ENCODE measurements at regions not wholly inside any gene's neighbourhood (a gene's known extent, or its start where the extent isn't known, plus 50 kb on each side); places are given as distances from the start of the nearest gene placed in this dataset.

DNA sequence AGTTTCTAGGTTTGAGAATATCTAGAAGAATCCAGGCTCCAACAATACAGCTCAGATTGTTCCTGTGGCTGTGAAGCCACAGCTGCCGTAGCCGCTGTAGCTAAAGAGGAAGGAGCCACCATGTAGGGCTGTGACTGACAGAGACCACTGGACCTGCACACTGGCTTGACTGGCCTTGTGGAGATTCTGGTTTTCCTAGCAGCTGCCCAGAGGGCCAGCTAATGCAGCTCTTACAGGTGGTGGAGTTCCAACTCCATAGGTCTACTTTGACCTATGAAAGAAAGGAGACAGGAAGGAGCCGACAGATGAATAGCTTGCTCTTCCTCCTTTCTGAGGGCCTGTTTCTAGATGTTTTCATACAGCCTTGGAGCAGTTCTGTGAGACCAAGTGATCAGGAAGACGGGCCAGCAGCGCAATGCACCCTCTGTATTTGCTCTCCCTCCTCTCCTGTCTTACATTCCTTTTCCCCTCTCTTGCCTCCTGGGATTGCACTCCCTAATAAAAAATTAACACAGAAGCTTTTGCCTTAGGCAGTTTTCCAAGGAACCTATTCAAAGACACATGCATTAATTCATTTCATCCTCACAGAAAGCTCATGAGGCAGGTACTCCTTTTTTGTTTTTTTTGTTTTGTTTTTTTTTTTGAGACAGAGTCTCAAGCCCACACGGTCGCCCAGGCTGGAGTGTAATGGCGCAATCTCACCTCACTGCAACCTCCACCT is 51.8 kb upstream of the MYB start:
- H3K36me3 Mint-ChIP-seq (ENCODE audit: low read depth) = peaks cover 20% of the 10 kb centered on the region
- peaks cover 70% of the 10 kb centered on the region for H3K4me1 Mint-ChIP-seq (ENCODE audit: low read depth)
- intact Hi-C loops (cut with micrococcal nuclease) = loop anchor here (2.0 kb wide), 1 partner anchor 840 kb away; no protein-coding TSS in a partner anchor
- peak overlapping the region; percentile 66 for H3K4me3 Mint-ChIP-seq
- H3K27me3 Mint-ChIP-seq (ENCODE audit: insufficient read depth) = no peaks in the 10 kb centered on the region
- H3K9me3 Mint-ChIP-seq = peaks cover 15% of the 10 kb centered on the region
- peak overlapping the region; percentile 97 for H3K27ac Mint-ChIP-seq
- DNase-seq (ENCODE audit: low spot score) = peak; percentile 18

DNA sequence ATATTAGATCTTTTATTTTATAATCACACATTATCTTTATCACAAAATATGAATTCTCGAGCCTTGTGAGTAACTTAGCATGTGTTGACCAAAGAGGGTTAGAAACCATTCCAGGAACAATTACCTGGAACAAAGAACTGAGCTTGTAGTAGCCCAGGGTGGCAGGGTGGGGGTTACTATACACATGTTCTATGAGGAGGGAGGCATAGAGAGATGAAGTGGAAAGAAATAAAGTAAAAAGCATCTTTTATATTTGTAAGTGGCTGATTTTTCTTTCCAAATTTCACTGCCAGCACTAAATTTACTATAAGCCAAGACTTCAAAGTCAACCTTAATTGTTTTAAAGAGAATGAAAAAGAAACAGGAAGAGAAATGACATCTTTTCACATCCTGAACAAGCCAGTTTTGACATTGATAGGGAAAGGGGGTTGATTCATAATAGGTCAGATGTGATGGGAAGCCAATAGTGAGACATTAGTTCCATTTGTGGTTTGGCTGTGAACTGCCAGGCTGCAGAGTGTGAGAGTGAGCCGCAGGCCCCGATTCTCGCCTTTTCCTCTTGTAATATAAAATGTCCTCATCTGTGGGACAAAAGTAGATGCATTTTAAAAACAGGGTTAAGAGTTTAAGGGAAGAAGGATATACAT is 52.7 kb upstream of the MYB start:
- H3K4me1 Mint-ChIP-seq (ENCODE audit: low read depth) = peaks cover 63% of the 10 kb centered on the region
- peaks cover 19% of the 10 kb centered on the region for H3K36me3 Mint-ChIP-seq (ENCODE audit: low read depth)
- intact Hi-C loops (cut with micrococcal nuclease) = loop anchor here (1.0 to 2.0 kb wide), 10 partner anchors 14 to 840 kb away; partner anchors contain the start of gene HBS1L
- DNase-seq (ENCODE audit: low spot score) = peak; percentile 53
- peak overlapping the region; percentile 66 for H3K4me3 Mint-ChIP-seq
- H3K9me3 Mint-ChIP-seq = peaks cover 18% of the 10 kb centered on the region
- peak overlapping the region; percentile 97 for H3K27ac Mint-ChIP-seq
- no peaks in the 10 kb centered on the region for H3K27me3 Mint-ChIP-seq (ENCODE audit: insufficient read depth)

DNA sequence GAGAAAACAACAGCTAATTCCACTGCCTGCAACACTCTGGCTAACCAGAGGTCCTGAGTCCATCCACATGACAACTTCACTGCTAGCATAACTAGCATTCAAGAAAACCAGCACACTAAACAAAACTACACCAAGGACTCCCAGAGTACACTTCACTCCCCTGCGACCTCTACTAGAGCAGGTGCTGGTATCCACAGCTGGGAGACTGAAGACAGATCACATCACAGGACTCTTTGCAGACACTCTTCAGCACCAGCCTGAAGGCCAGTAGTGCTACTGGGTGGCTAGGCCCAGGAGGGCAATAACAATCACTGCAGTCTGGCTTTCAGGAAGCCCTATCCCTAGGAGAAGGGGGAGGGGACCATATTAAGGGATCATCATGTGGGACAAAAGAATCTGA is 54.4 kb upstream of the MYB start:
- Mint-ChIP-seq H3K9me3 (peaks cover 18% of the 10 kb centered on the region), H3K4me3 (no peak overlapping the region), H3K4me1 (ENCODE audit: low read depth) (peaks cover 53% of the 10 kb centered on the region), H3K27me3 (ENCODE audit: insufficient read depth) (no peaks in the 10 kb centered on the region), H3K27ac (peak overlapping the region; percentile 61), H3K36me3 (ENCODE audit: low read depth) (peaks cover 19% of the 10 kb centered on the region)
- no peak for DNase-seq (ENCODE audit: low spot score)
- intact Hi-C loops (cut with micrococcal nuclease) = no loop called here

DNA sequence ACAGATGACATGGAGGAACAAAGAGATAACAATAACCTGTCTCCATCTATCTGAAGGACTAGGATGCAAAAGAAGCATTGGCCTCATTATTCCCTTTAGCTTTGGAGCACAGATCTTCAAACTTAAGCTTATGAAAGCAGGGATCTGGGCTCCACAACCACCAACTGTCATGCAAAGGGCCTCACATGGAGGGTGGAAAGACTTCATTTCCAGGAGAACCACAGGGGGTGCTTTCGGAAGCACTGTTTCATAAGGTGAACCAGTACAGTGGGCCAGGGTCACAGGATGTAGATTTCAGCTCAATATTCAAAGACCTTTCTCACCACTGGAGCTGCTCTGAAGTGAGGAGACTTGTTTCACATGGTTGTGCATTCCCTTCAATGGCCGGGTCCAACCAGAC is 55.1 kb upstream of the MYB start:
- Mint-ChIP-seq H3K27me3 (ENCODE audit: insufficient read depth) (no peaks in the 10 kb centered on the region), H3K27ac (peak overlapping the region; percentile 30), H3K36me3 (ENCODE audit: low read depth) (peaks cover 19% of the 10 kb centered on the region), H3K9me3 (peaks cover 18% of the 10 kb centered on the region), H3K4me3 (no peak overlapping the region), H3K4me1 (ENCODE audit: low read depth) (peaks cover 60% of the 10 kb centered on the region)
- no peak for DNase-seq (ENCODE audit: low spot score)
- intact Hi-C loops (cut with micrococcal nuclease) = no loop called here

DNA sequence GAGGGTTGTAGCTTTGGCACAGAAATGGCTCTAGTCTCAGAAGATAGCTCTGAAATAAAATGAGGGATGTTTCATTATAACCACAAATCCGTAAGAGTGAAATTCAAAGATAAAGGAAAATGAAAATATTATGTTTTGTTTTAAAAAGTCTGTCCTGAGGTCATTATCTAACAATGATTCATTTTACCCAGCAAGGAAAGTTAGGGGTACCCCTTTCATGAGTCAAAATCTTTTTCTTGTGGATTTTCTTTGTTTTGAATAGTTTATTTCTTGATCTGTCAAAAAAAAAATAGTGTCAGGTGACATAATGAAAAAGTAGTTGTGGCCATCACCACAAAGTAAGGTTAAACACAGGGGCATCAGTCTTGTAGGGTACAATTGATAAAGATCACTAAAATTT is 59.7 kb upstream of the MYB start:
- H3K9me3 Mint-ChIP-seq = peaks cover 10% of the 10 kb centered on the region
- H3K27me3 Mint-ChIP-seq (ENCODE audit: insufficient read depth) = no peaks in the 10 kb centered on the region

DNA sequence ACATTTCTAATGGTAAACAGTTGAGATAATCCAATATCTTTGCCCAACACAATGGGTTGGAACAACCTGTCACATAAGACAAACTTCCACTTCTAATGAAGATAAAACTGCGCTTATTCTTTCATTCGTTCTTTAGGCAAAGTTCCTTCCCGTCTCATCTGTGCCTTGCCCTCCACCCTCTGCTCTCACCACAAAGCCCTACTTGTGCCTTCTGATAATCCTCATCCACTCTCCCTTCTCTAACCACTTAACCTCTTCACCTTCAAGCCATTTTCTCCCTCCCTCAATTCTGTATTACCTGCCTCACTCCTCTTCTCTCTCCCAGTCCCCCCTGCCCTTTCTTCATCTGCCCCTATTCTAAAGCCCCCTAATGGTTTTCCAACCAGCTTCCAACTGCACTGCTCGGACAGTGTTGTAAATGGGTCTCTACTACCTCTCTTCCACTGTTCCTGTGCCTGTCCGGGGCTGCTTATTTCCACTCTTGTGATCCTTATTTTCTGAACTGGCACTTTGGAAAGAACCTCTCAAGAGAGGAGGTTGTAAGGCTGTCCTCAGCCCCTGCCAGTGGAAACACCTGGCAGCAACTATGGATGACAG is 62.9 kb upstream of the MYB start:
- Mint-ChIP-seq H3K4me1 (ENCODE audit: low read depth) (peaks cover 78% of the 10 kb centered on the region), H3K27me3 (ENCODE audit: insufficient read depth) (no peaks in the 10 kb centered on the region), H3K4me3 (peak overlapping the region; percentile 15), H3K9me3 (no peaks in the 10 kb centered on the region), H3K27ac (peak overlapping the region; percentile 97), H3K36me3 (ENCODE audit: low read depth) (no peaks in the 10 kb centered on the region)
- no peak for DNase-seq (ENCODE audit: low spot score)
- intact Hi-C loops (cut with micrococcal nuclease) = loop anchor here (5.0 to 10.0 kb wide), 3 partner anchors 379 to 943 kb away; partner anchors contain the start of gene AHI1

More for the DNA sequence above, 59.7 kb upstream of the MYB start:
- no peak overlapping the region for H3K4me3 Mint-ChIP-seq
- H3K27ac Mint-ChIP-seq = peak overlapping the region; percentile 42
- DNase-seq (ENCODE audit: low spot score) = no peak
- H3K36me3 Mint-ChIP-seq (ENCODE audit: low read depth) = peaks cover 9% of the 10 kb centered on the region
- peaks cover 56% of the 10 kb centered on the region for H3K4me1 Mint-ChIP-seq (ENCODE audit: low read depth)
- intact Hi-C loops (cut with micrococcal nuclease) = no loop called here

DNA sequence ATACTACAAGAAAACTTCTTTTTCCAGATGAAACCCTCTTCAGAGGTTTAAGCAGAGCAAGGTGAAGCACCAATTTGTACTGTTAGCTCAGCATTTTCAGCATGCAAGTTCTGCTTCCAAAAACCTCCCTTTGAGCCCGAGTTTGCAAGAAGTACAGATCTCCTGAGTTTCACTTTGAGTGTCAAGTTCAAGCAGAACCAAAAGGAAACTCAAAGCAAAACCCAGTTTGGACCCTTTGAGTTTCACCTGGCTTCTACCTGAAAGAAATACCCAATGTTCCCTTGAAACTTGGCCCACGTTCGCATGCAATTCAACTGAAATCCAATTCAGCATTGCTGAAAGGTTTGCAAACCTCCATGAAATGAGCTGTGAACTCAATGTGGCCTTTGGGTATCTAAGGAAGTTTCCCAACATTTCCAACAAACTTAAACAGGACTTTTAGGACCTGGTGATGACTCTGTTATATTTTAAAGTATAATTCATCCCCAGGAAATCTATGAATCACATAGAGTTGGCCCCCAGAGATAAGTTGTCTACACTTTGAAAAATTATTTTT is 62.9 kb upstream of the HBS1L start:
- intact Hi-C loops (cut with micrococcal nuclease) = loop anchor here (5.0 to 10.0 kb wide), 3 partner anchors 380 to 943 kb away; partner anchors contain the start of gene AHI1
- DNase-seq (ENCODE audit: low spot score) = peak; percentile 47

DNA sequence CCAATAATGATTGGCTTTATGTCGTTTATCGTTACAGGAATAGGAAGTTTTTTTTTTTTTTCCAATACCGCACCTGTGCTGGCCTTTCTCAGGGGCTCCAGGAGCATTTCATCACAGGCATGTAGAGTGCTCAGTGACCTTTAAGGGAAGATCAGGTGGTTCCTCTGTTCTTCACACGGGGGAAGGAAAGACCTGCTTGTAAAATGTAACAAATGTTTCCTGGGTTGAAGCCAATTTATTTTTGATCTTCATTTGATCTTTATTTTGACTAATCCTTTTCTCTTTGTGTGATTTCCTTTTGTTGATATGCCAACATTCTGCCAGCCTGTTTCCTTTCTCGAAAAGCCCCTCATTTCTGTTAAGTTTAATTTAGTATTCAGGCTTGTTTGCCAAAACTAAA is 61.9 kb upstream of the HBS1L start:
- peaks cover 88% of the 10 kb centered on the region for H3K4me1 Mint-ChIP-seq (ENCODE audit: low read depth)
- peak overlapping the region; percentile 64 for H3K4me3 Mint-ChIP-seq
- no peak for DNase-seq (ENCODE audit: low spot score)
- peaks cover 9% of the 10 kb centered on the region for H3K36me3 Mint-ChIP-seq (ENCODE audit: low read depth)
- peaks cover 13% of the 10 kb centered on the region for H3K9me3 Mint-ChIP-seq
- intact Hi-C loops (cut with micrococcal nuclease) = loop anchor here (5.0 to 10.0 kb wide), 3 partner anchors 381 to 942 kb away; partner anchors contain the start of gene AHI1
- H3K27ac Mint-ChIP-seq = peak overlapping the region; percentile 97
- no peaks in the 10 kb centered on the region for H3K27me3 Mint-ChIP-seq (ENCODE audit: insufficient read depth)

More for the DNA sequence above, 62.9 kb upstream of the HBS1L start:
- peak overlapping the region; percentile 97 for H3K27ac Mint-ChIP-seq
- H3K9me3 Mint-ChIP-seq = peaks cover 7% of the 10 kb centered on the region
- peaks cover 7% of the 10 kb centered on the region for H3K36me3 Mint-ChIP-seq (ENCODE audit: low read depth)
- no peaks in the 10 kb centered on the region for H3K27me3 Mint-ChIP-seq (ENCODE audit: insufficient read depth)
- peak overlapping the region; percentile 64 for H3K4me3 Mint-ChIP-seq
- H3K4me1 Mint-ChIP-seq (ENCODE audit: low read depth) = peaks cover 85% of the 10 kb centered on the region

DNA sequence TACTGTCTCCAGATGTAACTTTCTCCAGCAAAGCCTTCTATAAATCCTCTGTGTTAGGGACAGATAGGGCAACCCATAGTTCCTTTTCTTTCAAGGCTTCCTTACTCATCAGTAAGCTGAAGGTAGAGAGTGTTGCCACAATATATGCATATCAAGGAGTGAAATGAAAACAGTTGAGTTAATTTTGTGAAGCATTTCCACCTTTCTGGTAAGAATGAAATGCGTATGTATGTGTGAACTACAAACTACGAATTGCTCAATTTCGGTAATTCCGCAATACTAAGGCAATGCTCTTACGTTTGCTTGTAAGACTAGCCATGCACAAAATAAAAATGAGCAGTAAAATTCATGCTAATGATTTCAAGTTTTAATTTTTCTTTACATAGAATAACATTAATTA is 61.2 kb upstream of the HBS1L start:
- DNase-seq (ENCODE audit: low spot score) = no peak
- intact Hi-C loops (cut with micrococcal nuclease) = loop anchor here (1.0 to 10.0 kb wide), 7 partner anchors 29 to 941 kb away; partner anchors contain the start of gene AHI1
- peaks cover 87% of the 10 kb centered on the region for H3K4me1 Mint-ChIP-seq (ENCODE audit: low read depth)
- peaks cover 16% of the 10 kb centered on the region for H3K9me3 Mint-ChIP-seq
- peak overlapping the region; percentile 64 for H3K4me3 Mint-ChIP-seq
- peaks cover 11% of the 10 kb centered on the region for H3K36me3 Mint-ChIP-seq (ENCODE audit: low read depth)
- H3K27ac Mint-ChIP-seq = peak overlapping the region; percentile 97
- H3K27me3 Mint-ChIP-seq (ENCODE audit: insufficient read depth) = no peaks in the 10 kb centered on the region

DNA sequence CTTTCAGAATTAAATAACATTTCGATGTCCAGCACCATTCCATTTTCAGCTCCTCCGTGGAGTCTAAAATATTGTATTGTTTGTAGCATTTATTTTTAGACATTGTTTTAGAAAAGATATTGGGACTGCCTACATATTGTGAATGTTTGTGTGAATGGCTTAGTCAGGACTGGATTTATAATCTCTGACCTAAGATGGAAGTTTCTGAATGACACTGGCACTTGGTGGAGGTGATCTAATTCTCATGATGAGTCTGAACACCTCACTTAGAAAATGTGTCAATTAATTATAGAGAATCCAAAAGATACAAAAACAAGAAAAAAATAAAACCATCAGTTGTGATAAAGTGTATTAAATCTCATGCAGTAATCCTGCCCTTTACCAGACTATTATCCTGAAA is 60.8 kb upstream of the HBS1L start:
- intact Hi-C loops (cut with micrococcal nuclease) = loop anchor here (1.0 to 10.0 kb wide), 7 partner anchors 30 to 941 kb away; partner anchors contain the start of gene AHI1
- H3K9me3 Mint-ChIP-seq = peaks cover 16% of the 10 kb centered on the region
- H3K36me3 Mint-ChIP-seq (ENCODE audit: low read depth) = peaks cover 11% of the 10 kb centered on the region
- peak overlapping the region; percentile 29 for H3K4me3 Mint-ChIP-seq
- peak overlapping the region; percentile 97 for H3K27ac Mint-ChIP-seq
- no peaks in the 10 kb centered on the region for H3K27me3 Mint-ChIP-seq (ENCODE audit: insufficient read depth)
- H3K4me1 Mint-ChIP-seq (ENCODE audit: low read depth) = peaks cover 84% of the 10 kb centered on the region
- no peak for DNase-seq (ENCODE audit: low spot score)

DNA sequence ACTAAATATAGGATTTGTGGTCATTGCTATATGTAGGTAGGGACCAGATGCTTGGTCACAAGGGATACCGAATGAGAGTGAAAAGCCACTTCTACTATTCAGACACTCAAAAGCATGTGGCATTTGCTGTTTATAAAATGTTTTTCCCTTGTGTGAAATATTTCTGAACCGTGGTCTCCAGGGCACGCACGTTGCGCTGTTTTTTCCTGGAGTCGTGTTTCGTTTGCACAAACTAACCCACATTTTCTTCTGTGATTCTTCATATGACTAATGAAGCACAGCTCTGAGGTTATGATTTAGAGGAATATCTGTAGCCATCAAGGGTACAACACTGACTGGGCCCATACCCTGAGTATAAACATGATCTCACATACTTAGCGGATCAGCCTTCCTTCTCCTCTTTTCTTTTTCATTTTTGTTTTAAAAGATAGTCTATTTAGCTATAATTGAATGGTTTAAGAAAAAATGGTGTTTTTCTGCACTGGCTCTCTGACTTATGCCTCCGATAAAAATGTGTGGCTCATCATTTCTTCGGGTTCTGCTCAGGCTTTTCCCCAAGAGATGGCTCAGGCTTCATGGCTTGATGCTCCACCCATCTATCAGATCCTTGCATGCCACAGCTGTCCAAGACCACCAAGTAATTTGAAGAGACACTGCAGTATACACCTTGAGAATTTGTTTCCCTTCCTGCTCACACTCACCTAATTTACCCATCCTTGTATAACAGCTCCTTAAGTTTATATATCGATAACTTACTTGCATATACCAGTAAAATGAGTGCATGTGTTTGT is 59.9 kb upstream of the HBS1L start:
- H3K27ac Mint-ChIP-seq = peak overlapping the region; percentile 97

DNA sequence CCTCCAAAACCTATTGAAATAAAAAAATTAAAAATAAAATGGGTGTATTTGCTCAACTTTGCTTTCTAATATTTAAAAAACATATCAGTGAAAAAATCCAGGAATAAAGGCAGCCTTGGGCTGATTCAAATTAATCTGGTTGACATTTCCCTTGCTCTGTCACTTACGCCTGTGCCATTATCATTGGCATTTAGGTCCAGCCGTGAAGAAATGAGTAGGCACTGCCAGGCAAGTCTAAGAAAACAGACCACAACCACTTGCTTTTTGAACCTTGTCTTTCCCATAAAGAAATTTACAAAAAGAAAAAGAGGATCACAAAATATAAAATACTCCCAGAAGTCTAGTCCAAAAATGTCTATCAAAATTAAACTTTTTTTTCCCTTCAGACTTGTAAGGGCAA is 59.2 kb upstream of the HBS1L start:
- peaks cover 84% of the 10 kb centered on the region for H3K4me1 Mint-ChIP-seq (ENCODE audit: low read depth)
- no peak for DNase-seq (ENCODE audit: low spot score)
- peaks cover 16% of the 10 kb centered on the region for H3K9me3 Mint-ChIP-seq
- H3K4me3 Mint-ChIP-seq = peak overlapping the region; percentile 62
- intact Hi-C loops (cut with micrococcal nuclease) = loop anchor here (1.0 to 10.0 kb wide), 13 partner anchors 11 to 939 kb away; partner anchors contain the start of gene HBS1L
- H3K27ac Mint-ChIP-seq = peak overlapping the region; percentile 97
- no peaks in the 10 kb centered on the region for H3K27me3 Mint-ChIP-seq (ENCODE audit: insufficient read depth)
- H3K36me3 Mint-ChIP-seq (ENCODE audit: low read depth) = peaks cover 11% of the 10 kb centered on the region

More for the DNA sequence above, 59.9 kb upstream of the HBS1L start:
- Mint-ChIP-seq H3K9me3 (peaks cover 16% of the 10 kb centered on the region), H3K27me3 (ENCODE audit: insufficient read depth) (no peaks in the 10 kb centered on the region), H3K36me3 (ENCODE audit: low read depth) (peaks cover 11% of the 10 kb centered on the region), H3K4me1 (ENCODE audit: low read depth) (peaks cover 88% of the 10 kb centered on the region), H3K4me3 (peak overlapping the region; percentile 66)
- peak; percentile 53 for DNase-seq (ENCODE audit: low spot score)
- intact Hi-C loops (cut with micrococcal nuclease) = loop anchor here (1.0 to 10.0 kb wide), 17 partner anchors 11 to 940 kb away; partner anchors contain the start of genes AHI1 and HBS1L
